HG03432 (cell line): ENCODE measurements at regions not wholly inside any gene's neighbourhood (a gene's known extent, or its start where the extent isn't known, plus 50 kb on each side); places are given as distances from the start of the nearest gene placed in this dataset.
A peak's percentile ranks its signal among the peaks of the same experiment; 100 is the strongest.
"Not testable (repeated sequence)": the region's sequence is repeated elsewhere in the genome, so short reads cannot be mapped to it uniquely, and the experiment has no call there.

Experiments used
- ATAC-seq: cut with Tn5 transposase; IDR thresholded peaks from one replicate; pipeline ENCODE4 v1.9.1; 2021; ENCODE audit warnings: mild to moderate bottlenecking, moderate library complexity; ENCODE audit not compliant: unreplicated experiment

DNA sequence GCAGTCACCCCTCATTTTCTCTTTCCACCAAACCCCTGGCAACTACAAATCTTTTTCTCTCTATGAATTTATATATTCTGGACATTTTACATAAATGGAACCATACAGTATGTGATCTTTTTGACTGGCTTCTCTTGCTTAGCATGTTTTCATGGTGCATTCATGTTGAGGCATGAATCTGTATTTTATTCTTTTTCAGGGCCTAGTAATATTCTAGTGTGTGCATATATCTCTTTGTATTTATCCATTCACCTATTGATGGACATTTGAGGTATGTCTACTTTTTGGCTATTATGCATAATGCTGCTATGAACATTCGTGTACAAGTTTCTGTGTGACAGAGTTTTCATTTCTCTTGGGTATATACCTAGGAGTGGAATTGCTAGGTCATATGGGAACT lies 78.2 kb downstream of the HACD1 start:
- no peak for ATAC-seq

DNA sequence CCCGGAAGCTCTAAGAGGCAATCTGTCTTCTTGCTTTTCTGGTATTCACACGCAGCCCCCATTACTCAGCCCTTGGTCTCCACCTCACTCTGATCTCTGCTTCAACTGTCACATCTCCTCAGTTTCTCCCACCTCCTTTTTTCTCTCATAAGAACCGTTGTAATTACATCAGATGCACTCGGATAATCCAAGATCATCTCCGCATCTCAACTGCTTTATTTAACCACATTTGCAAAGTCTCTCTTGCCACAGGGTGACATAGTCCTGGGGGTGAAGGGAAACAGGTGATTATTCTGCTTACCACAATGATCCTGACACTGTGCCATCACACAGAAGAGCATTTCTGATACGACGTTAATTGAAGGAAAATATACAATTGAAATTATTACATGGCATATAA lies 79.9 kb downstream of the HACD1 start:
- ATAC-seq: no peak

DNA sequence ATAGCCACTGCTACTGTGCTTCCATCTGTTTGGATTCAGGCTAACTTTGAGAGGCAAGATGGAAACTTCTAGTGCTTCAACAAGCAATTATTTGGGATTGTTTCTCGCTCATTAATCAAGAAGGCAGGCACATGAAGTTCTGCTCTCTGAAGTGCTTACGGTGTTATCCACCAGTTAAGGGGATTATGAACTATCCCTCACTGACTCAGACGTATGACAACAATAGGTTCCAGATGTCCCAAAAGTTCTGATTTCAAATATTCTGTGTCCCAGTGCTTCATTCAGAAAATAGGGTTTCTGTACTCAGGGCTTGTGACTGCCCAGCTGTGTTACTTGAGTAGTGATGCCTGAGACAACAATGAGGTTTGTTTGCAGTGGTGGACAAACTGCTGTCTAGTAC lies 81.0 kb downstream of the HACD1 start:
- ATAC-seq: no peak

DNA sequence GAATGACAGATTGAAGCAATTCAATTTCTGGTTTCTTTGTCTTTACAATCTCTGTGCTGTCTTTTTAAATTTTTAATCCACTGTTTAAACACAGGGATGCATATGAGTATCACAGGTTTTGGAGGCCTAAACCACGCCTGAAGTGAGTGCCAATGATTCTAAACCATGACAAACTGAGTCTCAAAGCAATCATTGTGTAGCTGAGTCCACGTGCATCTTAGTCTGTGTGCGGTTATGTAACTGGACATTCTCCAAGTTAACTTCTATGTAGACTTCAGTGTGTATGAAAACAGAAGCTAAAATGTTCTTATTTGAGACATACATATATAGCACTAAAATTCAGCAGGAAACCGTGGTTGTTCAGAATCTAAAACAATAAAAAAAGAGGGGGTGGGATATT lies 79.3 kb upstream of the ST8SIA6 start:
- no peak for ATAC-seq

DNA sequence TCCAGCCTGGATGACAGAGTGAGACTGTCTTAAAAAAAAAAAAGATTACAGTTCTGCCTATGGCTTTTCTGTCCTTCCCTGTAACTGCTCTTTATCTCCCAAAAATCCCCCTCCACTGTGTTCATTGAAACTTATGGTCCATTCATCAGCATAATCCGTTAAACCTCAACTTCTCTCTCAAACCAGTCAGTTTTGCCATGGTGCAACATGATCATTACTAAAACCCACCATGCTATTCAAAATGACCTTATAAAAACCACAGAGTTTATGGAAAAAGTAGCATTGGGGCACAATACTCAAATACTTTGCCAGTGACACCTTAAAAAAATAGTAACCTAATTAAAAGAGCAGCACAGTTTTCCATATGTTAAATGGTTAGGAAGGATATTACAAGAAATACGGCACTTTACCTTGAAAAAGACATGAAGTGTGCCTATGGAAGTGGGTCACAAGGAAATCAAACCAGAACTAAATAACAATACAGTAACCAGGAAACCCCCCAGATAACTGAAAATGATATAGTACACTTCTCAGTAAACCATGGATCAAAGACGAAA lies 74.0 kb upstream of the ST8SIA6 start:
- ATAC-seq: no peak

DNA sequence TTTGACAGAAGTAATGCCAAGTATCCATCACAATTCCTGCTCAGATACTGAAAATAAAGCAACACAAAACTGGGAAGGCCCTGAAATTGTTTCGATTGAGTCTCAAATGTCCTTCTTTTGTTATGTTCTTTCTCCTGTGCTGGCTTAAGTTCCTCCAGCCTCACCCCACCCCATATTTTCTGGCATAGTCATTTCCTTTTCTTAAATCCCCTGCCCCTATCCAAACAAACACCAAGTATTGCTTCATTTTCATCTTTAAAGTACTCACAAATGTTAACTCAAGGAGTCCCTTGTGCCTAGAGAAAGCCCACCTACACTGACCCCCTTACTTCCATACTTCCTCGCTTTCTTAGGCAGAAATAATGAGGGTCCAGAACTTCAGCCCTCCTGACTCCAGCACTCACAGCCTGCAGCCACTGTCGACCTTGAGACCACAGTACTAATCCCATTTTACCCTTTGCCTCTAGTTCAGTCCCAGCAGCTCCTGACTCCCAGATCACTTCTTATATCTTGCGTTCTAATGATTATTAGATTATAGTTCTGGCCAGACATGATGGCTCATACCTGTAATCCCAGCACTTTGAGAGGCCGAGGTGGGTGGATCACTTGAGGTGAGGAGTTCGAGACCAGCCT lies 73.2 kb upstream of the ST8SIA6 start:
- no peak for ATAC-seq

DNA sequence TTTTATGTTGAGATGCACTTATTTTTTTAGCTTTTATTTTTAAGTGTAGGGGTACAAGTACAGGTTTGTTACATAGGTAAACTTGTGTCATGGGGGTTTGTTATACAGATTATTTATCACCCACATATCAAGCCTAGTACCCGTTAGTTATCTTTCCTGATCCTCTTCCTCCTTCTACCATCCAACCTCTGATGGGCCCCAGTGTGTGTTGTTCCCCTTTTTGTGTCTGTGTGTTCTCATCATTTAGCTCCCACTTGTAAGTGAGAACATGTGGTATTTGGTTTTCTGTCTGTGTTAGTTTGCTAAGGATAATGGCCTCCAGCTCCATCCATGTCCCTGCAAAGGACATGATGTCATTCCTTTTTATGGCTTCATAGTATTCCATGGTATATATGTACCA lies 72.2 kb upstream of the ST8SIA6 start:
- ATAC-seq: not testable (repeated sequence)

DNA sequence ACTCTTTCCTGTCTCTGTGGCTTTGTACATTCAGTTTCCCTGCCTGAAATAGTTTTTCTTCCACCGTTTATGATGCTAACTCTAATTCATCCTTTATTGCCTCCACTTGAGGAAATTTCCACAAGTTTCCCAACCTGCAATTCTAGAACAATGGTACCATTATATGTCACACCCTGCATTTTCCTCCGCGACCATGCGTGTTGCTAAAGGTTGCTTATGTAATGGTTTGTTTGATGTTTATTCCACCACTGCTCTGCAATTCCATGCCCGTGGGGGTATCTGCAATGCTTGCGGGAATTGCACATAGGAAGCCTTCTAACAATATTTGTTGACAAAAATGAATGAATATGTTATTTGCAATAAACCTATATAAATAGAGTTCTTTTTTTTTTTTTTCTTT lies 69.5 kb upstream of the ST8SIA6 start:
- no peak for ATAC-seq

DNA sequence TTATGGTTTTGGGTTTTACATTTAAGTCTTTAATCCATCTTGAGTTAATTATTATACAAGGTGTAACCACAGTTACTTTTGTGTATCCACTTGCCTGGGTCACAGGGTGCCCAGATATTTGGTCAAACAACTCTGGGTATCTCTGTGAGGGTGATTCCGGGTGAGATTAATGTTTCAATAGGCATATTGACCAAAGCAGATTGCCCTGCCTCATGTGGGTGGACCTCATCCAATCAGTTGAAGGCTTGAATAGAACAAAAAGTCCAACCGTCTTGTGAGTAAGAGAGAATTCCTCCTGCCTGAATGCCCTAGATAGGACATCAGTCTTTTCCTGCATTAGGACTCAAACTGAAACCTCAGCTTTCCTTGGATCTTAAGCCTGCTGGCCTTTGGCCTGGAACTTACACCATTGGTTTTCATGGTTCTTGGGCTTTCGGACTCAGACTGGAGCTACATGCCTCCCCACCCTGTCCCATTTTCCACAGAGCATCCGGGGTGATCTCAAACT lies 68.9 kb upstream of the ST8SIA6 start:
- no peak for ATAC-seq

DNA sequence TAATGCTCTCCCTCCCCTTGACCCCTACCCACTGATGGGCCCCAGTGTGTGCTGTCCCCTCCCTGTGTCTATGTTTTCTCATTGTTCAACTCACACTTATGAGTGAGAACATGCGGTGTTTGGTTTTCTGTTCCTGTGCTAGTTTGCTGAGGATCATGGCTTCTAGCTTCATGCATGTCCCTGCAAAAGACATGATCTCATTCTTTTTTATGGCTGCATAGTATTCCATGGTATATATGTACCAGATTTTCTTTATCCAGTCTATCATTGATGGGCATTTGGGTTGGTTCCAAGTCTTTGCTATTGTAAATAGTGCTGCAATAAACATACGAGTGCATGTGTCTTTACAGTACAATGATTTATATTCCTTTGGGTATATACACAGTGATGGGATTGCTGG lies 67.9 kb upstream of the ST8SIA6 start:
- not testable (repeated sequence) for ATAC-seq

DNA sequence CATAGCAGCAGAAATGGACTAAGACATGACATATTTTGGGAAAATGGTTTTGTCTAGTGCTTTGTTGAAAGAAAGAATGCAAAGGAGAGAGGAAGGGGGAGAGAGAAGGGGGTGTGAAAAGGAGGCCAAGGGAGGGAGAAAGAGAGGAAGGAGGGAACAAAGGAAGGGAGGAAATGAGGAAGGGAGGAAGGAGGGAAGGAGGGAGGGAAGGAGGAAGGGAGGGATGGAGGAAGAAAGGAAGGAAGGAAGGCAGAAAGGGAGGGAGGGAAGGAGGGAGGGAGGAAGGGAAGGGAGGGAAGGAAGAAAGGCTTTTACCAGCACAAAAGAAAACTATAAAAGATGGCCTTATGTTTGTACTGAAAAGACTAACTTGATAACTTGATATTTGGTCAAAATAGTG lies 65.1 kb upstream of the ST8SIA6 start:
- ATAC-seq: no peak

DNA sequence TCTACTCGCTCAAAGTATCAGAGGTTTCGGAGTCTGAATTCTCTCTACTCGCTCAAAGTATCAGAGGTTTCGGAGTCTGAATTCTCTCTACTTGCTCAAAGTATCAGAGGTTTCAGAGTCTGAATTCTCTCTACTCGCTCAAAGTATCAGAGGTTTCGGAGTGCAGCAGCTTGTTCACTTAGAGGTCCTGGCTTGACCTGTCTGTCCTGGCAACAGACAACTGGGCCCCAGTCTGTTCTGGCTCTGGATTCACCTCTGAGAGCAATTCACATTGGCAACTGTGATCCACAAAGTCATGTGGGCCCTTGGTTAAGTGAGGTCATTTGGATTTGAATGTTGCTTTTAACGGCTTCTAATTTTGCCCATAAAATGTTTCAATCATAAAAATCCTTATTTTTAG lies 63.9 kb upstream of the ST8SIA6 start:
- ATAC-seq: no peak

DNA sequence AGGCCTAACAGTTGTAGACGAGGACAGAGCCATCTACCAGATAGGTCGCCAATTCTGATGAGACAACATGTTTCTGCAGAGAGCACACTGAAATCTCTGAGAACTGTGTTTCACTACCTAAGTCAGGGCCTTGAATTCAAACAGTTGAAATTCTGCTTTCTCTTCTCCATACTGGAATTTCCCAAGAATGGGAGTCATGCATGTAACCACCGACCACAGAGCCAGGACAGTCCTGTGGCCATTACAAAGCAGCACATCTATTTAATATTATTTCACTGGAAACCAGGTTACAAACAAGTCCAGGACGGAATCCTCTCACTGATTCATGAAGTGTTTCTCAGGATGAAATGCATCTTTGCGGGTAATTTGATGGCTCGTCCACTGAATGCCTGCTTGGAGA lies 62.0 kb upstream of the ST8SIA6 start:
- ATAC-seq: no peak

DNA sequence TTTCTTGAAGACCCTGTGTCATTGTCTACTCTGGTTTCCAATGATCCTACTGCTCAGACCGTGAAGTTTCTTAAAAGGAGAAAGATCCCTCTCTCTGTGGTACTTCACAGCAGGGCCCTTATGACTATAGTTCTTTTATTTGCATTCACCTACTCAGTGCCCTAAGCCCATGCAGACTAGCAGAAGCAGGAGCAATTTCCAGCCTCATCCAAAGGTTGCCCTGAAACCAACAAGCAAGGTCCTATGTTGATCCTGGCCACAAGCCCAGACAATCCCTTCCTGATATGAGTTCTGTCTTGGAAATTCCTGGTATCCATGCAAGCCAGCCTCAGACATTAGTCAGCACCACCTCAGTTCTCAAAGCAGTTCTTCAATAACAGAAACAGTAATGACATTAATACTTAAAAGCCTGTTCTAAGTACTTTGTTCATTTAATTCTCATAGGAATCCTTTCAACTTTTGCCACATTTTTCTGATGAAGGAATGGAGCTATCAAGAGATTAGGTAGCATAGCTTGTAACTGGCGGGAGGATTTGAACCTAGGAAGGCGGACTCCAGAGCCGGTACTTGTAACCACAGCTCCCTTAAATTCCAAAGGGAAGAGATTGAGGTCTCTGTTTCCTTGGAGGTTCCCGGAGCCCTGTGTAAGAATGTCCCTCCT lies 58.1 kb upstream of the ST8SIA6 start:
- peak; percentile 17 for ATAC-seq

DNA sequence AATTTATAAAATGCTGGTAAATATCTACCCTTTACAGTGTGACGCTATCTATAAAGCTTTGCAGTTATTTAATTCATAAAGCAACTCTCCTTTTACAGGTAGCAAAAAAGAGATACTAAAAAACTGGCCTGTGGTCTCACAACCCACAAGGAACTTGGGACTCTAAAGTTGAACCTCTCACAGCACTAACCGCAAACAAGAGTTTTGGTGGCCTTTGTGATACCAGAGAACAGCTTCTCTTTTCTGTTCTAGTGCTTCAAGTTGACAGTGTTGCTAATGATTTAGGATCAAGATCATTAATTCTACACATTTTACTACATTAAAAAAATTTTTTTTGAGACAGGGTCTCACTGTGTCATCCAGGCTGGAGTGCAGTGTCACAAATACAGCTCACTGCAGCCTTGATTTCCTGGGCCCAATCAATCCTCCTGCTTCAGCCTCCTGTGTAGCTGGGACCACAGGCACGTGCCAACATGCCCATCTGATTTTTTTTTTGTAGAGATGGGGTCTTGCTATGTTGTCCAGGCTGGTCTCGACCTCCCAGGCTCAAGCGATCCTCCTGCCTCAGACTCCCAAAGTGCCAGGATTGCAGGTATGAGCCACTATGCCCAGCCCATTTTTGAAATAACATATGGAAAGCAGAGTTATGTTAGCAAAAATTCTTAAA lies 56.0 kb upstream of the ST8SIA6 start:
- peak; percentile 69 for ATAC-seq

DNA sequence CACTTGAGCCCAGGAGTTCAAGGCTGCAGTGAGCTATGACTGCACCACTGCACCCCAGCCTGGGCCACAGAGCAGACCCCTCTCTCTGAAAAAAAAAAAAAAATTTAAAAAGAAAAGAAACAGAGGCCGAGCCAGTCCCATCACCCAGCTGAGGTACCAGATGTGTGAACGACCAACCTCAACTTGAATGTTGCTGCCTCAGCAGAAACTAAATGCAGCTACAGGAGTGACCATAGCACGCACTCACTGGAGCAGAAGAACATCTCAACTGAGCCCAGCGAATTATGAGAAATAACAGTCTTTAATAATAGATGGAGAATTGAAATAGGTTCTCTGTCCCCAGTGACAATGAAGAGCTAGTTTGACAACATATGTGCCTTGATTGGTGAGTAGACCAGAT lies 53.1 kb upstream of the ST8SIA6 start:
- no peak for ATAC-seq

DNA sequence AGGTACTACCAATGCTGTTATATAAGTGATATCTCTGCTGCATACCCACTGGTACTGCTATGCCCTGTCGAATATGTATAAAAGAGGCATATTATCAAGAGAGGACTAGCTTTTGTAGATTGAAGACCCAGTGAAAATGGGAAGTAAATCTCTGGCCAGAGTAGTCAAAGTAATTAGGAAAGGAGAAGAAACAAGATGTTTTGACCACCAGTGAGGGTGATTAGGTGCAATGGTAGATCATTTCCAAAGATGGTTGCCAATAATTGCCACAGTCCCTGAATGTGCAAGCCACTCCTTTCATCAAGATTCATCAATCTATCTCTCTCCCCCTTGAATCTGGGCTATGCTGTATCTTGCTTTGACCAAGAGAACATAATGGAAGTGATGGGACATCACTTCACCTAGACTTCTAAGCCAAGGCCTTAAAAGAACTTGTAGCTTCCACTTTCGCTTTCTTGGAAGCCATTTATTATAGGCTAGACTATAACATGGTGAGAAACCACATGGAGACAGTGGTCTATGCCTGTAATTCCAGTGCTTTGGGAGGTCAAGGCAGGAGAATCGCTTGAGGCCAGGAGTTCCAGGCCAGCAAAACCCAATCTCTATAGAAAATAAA lies 52.6 kb upstream of the ST8SIA6 start:
- no peak for ATAC-seq

DNA sequence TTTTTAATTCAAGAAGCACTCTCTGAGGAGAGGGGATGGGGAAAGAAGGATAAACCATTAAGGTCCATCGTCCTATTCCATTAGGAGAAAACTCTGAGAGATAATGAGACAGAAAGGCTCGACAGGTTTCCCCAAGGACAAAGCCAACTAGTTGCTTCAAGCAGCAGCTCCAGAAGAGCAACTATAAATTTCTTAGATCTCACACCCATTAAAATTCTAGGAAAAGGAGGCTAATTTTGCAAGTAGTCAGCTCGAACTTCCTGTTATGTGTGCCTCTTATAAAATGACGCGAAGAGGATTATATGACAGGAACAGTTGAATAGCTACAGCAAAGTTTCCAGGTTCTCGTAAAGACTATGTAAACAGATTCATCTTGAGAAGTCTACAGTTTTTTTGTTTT lies 52.0 kb upstream of the ST8SIA6 start:
- no peak for ATAC-seq

DNA sequence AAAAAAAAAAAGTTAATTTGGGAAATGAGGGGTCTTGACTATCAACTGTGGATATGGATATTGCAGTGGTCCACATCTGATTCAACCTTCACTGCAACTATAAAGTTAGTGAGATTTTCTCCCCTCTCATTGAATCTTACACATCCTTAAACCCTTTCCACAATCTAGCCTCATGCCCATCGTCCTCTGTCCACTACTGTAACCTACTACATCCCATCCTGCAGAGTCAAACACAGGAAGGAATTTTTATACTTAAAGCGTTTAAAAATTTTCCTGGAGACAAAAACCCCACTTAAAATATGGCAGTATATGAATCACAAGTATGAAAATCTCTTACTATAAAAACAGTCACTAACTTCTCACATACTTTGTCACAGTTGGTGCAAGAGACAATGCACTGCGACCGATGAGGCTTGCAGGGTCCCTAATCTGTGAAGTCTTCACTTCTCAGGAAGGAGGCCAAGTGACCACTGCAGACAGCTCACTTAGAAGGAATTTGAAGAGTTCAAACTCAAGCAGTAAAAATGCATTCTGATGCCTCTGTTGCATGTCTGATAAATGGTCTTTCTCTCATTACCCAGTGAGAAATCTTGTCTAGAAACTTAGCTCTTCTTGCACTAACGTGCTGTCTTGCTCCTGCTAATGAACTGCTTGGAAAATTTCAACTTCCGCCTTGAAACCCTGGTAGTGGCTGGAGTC lies 50.3 kb upstream of the ST8SIA6 start:
- ATAC-seq: no peak
